K562 (cell line): ENCODE measurements at regions not wholly inside any gene's neighbourhood (a gene's known extent, or its start where the extent isn't known, plus 50 kb on each side); places are given as distances from the start of the nearest gene placed in this dataset.

Source experiments
- ATAC-seq: fragments of 200-7000 bp; cut with Tn5 transposase; 3 replicates; pipeline ENCODE4 v1.9.1; 2020; ENCODE audit warnings: moderate library complexity
- BruUV-seq: library from RNA; stranded (reverse); fragments of 400-500 nt; replicated peaks from 2 replicates; lab custom pipeline; 2021; lab: Mats Ljungman, UMichigan
- CTCF ChIA-PET: fragments of 300-600 bp; formaldehyde crosslinking; extraction: SDS; loops from one replicate; lab custom pipeline; 2021; ENCODE audit warnings: low intra/inter-chr PET ratio; lab: Yijun Ruan, JAX
- POLR2A ChIA-PET: fragments of 300-600, 350-650 bp; sonication (Branson Sonifier 250); formaldehyde crosslinking; extraction: SDS; loops from one replicate; lab custom pipeline; 2021; ENCODE audit warnings: antibody characterized with exemption, inconsistent platforms; lab: Yijun Ruan, JAX
- DNase-seq, 4 experiments: peaks; one replicate each; pipeline versions ENCODE4 v3.0.0 to v3.0.0-alpha.2; 2011 to 2018; ENCODE audit warnings: low spot score in 3 of 4, mixed read lengths in 3 of 4; ENCODE audit errors: extremely low read depth in 1 of 4
- FAIRE-seq: peaks from 2 replicates; lab custom pipeline; 2011; peaks lifted over from hg19 to GRCh38; lab: Jason Lieb, UNC
- H2AFZ ChIP-seq: 2 replicates; pipeline ENCODE4 v1.6.0; 2011; ENCODE audit warnings: low read depth, low read length, control low read depth, inconsistent platforms
- H3K27ac ChIP-seq: fragments of 200-600 bp; 3 replicates; pipeline ENCODE4 v1.8.0; 2011; ENCODE audit warnings: low read depth, mild to moderate bottlenecking, control low read depth, inconsistent platforms, low read length, moderate library complexity, mixed read lengths; ENCODE audit errors: extremely low read depth
- H3K27me3 ChIP-seq, 2 experiments: fragments of 300-600 bp in 1 of 2; 2 replicates in 1 of 2; 3 replicates in 1 of 2; pipeline versions ENCODE4 v1.6.0 to v1.8.0; 2011; ENCODE audit warnings: inconsistent platforms in 2 of 2, low read length in 2 of 2, mild to moderate bottlenecking in 1 of 2, mixed read lengths in 1 of 2, moderate library complexity in 1 of 2; ENCODE audit not compliant: control insufficient read depth in 2 of 2, insufficient read depth in 2 of 2
- H3K36me3 ChIP-seq: fragments of 300-600 bp; 3 replicates; pipeline ENCODE4 v1.8.0; 2011; ENCODE audit warnings: mild to moderate bottlenecking, low read length, inconsistent platforms; ENCODE audit not compliant: control insufficient read depth, insufficient read depth
- H3K4me1 ChIP-seq, 2 experiments: fragments of 200-600 bp in 1 of 2; replicated peaks in 1 of 2; 2 replicates in 1 of 2; 3 replicates in 1 of 2; pipeline versions ENCODE4 v1.5.1 to v1.8.0; 2011; ENCODE audit warnings: inconsistent platforms in 2 of 2, low read length in 2 of 2, mild to moderate bottlenecking in 1 of 2, mixed read lengths in 1 of 2, moderate library complexity in 1 of 2; ENCODE audit not compliant: control insufficient read depth in 2 of 2, insufficient read depth in 2 of 2
- H3K4me2 ChIP-seq: 2 replicates; pipeline ENCODE4 v1.6.1; 2011; ENCODE audit warnings: low read length, control low read depth, inconsistent platforms, mixed read lengths; ENCODE audit not compliant: insufficient read depth
- H3K4me3 ChIP-seq: fragments of 200-600 bp; sonication (generic), shearing (Covaris generic); 2 replicates; pipeline ENCODE4 v1.5.1; 2016; ENCODE audit warnings: control low read depth, inconsistent platforms
- H3K79me2 ChIP-seq: fragments of 200-600 bp; 3 replicates; pipeline ENCODE4 v1.8.0; 2011; ENCODE audit warnings: low read length, inconsistent platforms; ENCODE audit not compliant: control insufficient read depth, insufficient read depth
- H3K9ac ChIP-seq, 2 experiments: 2 replicates each; pipeline versions ENCODE4 v1.6.0 to v1.6.1; 2011; ENCODE audit warnings: low read depth in 2 of 2, low read length in 2 of 2, control low read depth in 1 of 2, inconsistent platforms in 1 of 2, mild to moderate bottlenecking in 1 of 2, mixed read lengths in 1 of 2; ENCODE audit not compliant: insufficient read depth in 1 of 2
- H3K9me1 ChIP-seq: one replicate; pipeline ENCODE4 v1.6.0; 2011; ENCODE audit warnings: inconsistent platforms, mild to moderate bottlenecking, low read length, moderate library complexity; ENCODE audit not compliant: control insufficient read depth, insufficient read depth
- H3K9me3 ChIP-seq: replicated peaks from 2 replicates; pipeline ENCODE4 v1.5.1; 2011; ENCODE audit warnings: low read depth, low read length, inconsistent platforms; ENCODE audit not compliant: control insufficient read depth, insufficient read depth
- H4K20me1 ChIP-seq: replicated peaks from 2 replicates; pipeline ENCODE4 v1.6.1; 2011; ENCODE audit warnings: low read length, inconsistent platforms, mixed read lengths; ENCODE audit not compliant: control insufficient read depth, insufficient read depth
- CREB5 ChIP-seq: fragments of 250-450 bp; sonication (Bioruptor Pico); IDR thresholded peaks from 2 replicates; pipeline ENCODE4 v1.5.0; 2020; ENCODE audit warnings: mild to moderate bottlenecking
- ETV6 ChIP-seq, 3 experiments: fragments of 150-350 bp in 1 of 3; sonication (generic) in 1 of 3; formaldehyde crosslinking in 1 of 3; IDR thresholded peaks; 2 replicates each; pipeline versions ENCODE4 v1.6.1 to v1.8.0; 2014 to 2022; ENCODE audit warnings: borderline replicate concordance in 2 of 3, low read depth in 2 of 3, antibody characterized with exemption in 1 of 3, low read length in 1 of 3, mild to moderate bottlenecking in 1 of 3, missing genetic modification reagents in 1 of 3
- FOXK1 ChIP-seq: sonication (generic); formaldehyde crosslinking; IDR thresholded peaks from 2 replicates; pipeline ENCODE4 v1.8.0; 2022; ENCODE audit warnings: missing genetic modification reagents, mild to moderate bottlenecking, borderline replicate concordance
- GABPA ChIP-seq: fragments of 200-800 bp; sonication (Bioruptor generic); conservative IDR thresholded peaks from 2 replicates; pipeline ENCODE4 v1.6.1; 2016; ENCODE audit warnings: low read depth, missing genetic modification characterization, missing compliant biosample characterization
- ID3 ChIP-seq, 2 experiments: fragments of 250-450 bp in 1 of 2; fragments of 450-650 bp in 1 of 2; sonication (Bioruptor Pico) in 1 of 2; IDR thresholded peaks; 2 replicates each; pipeline versions ENCODE4 v1.6.1 to v1.8.0; 2016 to 2021; ENCODE audit warnings: mild to moderate bottlenecking in 2 of 2, moderate library complexity in 2 of 2, missing compliant biosample characterization in 1 of 2, missing genetic modification characterization in 1 of 2
- KDM5B ChIP-seq: fragments of 200-600 bp; sonication (generic); IDR thresholded peaks from 2 replicates; pipeline ENCODE4 v1.6.1; 2012; ENCODE audit warnings: low read depth, mild to moderate bottlenecking, moderate library complexity, low read length, control low read depth, inconsistent platforms; ENCODE audit not compliant: insufficient replicate concordance
- MAFK ChIP-seq: IDR thresholded peaks from 2 replicates; pipeline ENCODE4 v1.6.1; 2011; ENCODE audit warnings: low read length, improper control_type of control experiment
- MBD1 ChIP-seq: fragments of 250-450 bp; sonication (Bioruptor Pico); IDR thresholded peaks from 2 replicates; pipeline ENCODE4 v1.8.0; 2022; ENCODE audit warnings: inconsistent platforms
- PCBP1 ChIP-seq: fragments of 200-400 bp; formaldehyde crosslinking; IDR thresholded peaks from 2 replicates; pipeline ENCODE4 v1.6.1; 2018; ENCODE audit warnings: mild to moderate bottlenecking, low read depth, low read length; ENCODE audit not compliant: poor library complexity, severe bottlenecking
- SREBF2 ChIP-seq: sonication (generic); formaldehyde crosslinking; IDR thresholded peaks from 2 replicates; pipeline ENCODE4 v1.4.0; 2020; ENCODE audit warnings: mild to moderate bottlenecking, missing genetic modification reagents
- STAT5A ChIP-seq: IDR thresholded peaks from 2 replicates; pipeline ENCODE4 v1.6.1; 2012; ENCODE audit warnings: low read length, inconsistent platforms, borderline replicate concordance
- TAF7 ChIP-seq: fragments of 450-650 bp; IDR thresholded peaks from 2 replicates; pipeline ENCODE4 v1.6.1; 2016; ENCODE audit warnings: missing genetic modification characterization, missing compliant biosample characterization
- THRAP3 ChIP-seq: fragments of 450-650 bp; IDR thresholded peaks from 2 replicates; pipeline ENCODE4 v1.6.1; 2016; ENCODE audit warnings: mild to moderate bottlenecking, inconsistent platforms, borderline replicate concordance
- VEZF1 ChIP-seq: fragments of 200-800 bp; sonication (Bioruptor generic); IDR thresholded peaks from 2 replicates; pipeline ENCODE4 v1.6.1; 2017; ENCODE audit warnings: missing genetic modification characterization, missing compliant biosample characterization
- ZEB2 ChIP-seq: fragments of 450-650 bp; IDR thresholded peaks from 2 replicates; pipeline ENCODE4 v1.6.1; 2016
- ZNF3 ChIP-seq: fragments of 250-450 bp; sonication (Bioruptor Pico); IDR thresholded peaks from 2 replicates; pipeline ENCODE4 v1.5.0; 2021; ENCODE audit warnings: mild to moderate bottlenecking, moderate library complexity
- WGBS: fragments of 100-300 bp; shearing (Covaris generic); methylation state at CpG from one replicate; pipeline ENCODE4 v1.1.6; 2016; ENCODE audit warnings: low coverage, mixed read lengths; ENCODE audit not compliant: insufficient coverage; ENCODE audit errors: missing lambda C conversion rate; 5-methylcytosine and 5-hydroxymethylcytosine counted together
- in situ Hi-C: fragments of 300-500 bp; cut with MboI; formaldehyde crosslinking; loops from 4 replicates; pipeline ENCODE4 v1.15.0; 2018; ENCODE audit warnings: inconsistent platforms, mixed read lengths
- intact Hi-C: fragments of 100-400 bp; cut with micrococcal nuclease; formaldehyde crosslinking; loops from 2 replicates; pipeline ENCODE4 v1.14.2; 2022

GRCh38 chr6:92763680-92764079, 655.7 kb downstream of the EPHA7 start:
- Histone ChIP-seq H3K27ac (no peak overlapping the region), H2AFZ (no peak overlapping the region), H3K4me3 (no peak overlapping the region), H3K4me1 (no peaks in the 10 kb centered on the region), H3K79me2 (no peaks in the 10 kb centered on the region), H3K9ac (no peak overlapping the region), H3K9me3 (no peaks in the 10 kb centered on the region; the same call in 1 of the 2 replicates), H3K4me2 (no peak overlapping the region), H3K9me1 (no peaks in the 10 kb centered on the region), H3K36me3 (no peaks in the 10 kb centered on the region), H3K27me3 (no peaks in the 10 kb centered on the region), H4K20me1 (no peaks in the 10 kb centered on the region)
- no peak for DNase-seq
- 2% methylated on average over 3 of the region's 3 CpGs for WGBS
- intact Hi-C loops = no loop called here
- CTCF ChIA-PET = no interaction called here
- in situ Hi-C loops = no loop called here
- FAIRE-seq = no peak
- BruUV-seq = no TSS peak
- POLR2A ChIA-PET = no interaction called here
- no peak for ATAC-seq
- no peak for TF ChIP-seq ID3 (CRISPR knock-in tag; IDR thresholded peaks at IDR 0.05)
- no peak for TF ChIP-seq ID3 (tag; IDR thresholded peaks at IDR 0.05)
- no peak for TF ChIP-seq MBD1 (CRISPR knock-in tag)
- TF ChIP-seq THRAP3 = no peak
- TF ChIP-seq SREBF2 (CRISPR knock-in tag) = no peak
- TF ChIP-seq STAT5A = no peak
- no peak for TF ChIP-seq VEZF1
- no peak for TF ChIP-seq ZNF3
- no peak for TF ChIP-seq ETV6 (IDR thresholded peaks at IDR 0.05; ENCODE audit: borderline replicate concordance in 1 of 2, low read depth in 2 of 2, low read length in 1 of 2)
- TF ChIP-seq ETV6 (CRISPR knock-in tag; IDR thresholded peaks at IDR 0.05; ENCODE audit: borderline replicate concordance) = no peak
- no peak for TF ChIP-seq CREB5 (CRISPR knock-in tag)
- TF ChIP-seq ZEB2 = no peak
- TF ChIP-seq GABPA (tag) = no peak
- TF ChIP-seq MAFK = no peak
- TF ChIP-seq PCBP1 = no peak
- TF ChIP-seq FOXK1 = no peak
- TF ChIP-seq KDM5B = no peak
- no peak for TF ChIP-seq TAF7 (tag)
